K562 (cell line): ENCODE measurements at regions not wholly inside any gene's neighbourhood (a gene's known extent, or its start where the extent isn't known, plus 50 kb on each side); places are given as distances from the start of the nearest gene placed in this dataset.

Experiments
- ATAC-seq: fragments of 200-7000 bp; cut with Tn5 transposase; 3 replicates; pipeline ENCODE4 v1.9.1; 2020; ENCODE audit warnings: moderate library complexity
- BruUV-seq: library from RNA; stranded (reverse); fragments of 400-500 nt; replicated peaks from 2 replicates; lab custom pipeline; 2021; lab: Mats Ljungman, UMichigan
- CTCF ChIA-PET: fragments of 300-600 bp; formaldehyde crosslinking; extraction: SDS; loops from one replicate; lab custom pipeline; 2021; ENCODE audit warnings: low intra/inter-chr PET ratio; lab: Yijun Ruan, JAX
- POLR2A ChIA-PET: fragments of 300-600, 350-650 bp; sonication (Branson Sonifier 250); formaldehyde crosslinking; extraction: SDS; loops from one replicate; lab custom pipeline; 2021; ENCODE audit warnings: antibody characterized with exemption, inconsistent platforms; lab: Yijun Ruan, JAX
- DNase-seq, 4 experiments: peaks; one replicate each; pipeline versions ENCODE4 v3.0.0 to v3.0.0-alpha.2; 2011 to 2018; ENCODE audit warnings: low spot score in 3 of 4, mixed read lengths in 3 of 4; ENCODE audit errors: extremely low read depth in 1 of 4
- FAIRE-seq: peaks from 2 replicates; lab custom pipeline; 2011; peaks lifted over from hg19 to GRCh38; lab: Jason Lieb, UNC
- H2AFZ ChIP-seq: 2 replicates; pipeline ENCODE4 v1.6.0; 2011; ENCODE audit warnings: low read depth, low read length, control low read depth, inconsistent platforms
- H3K27ac ChIP-seq: fragments of 200-600 bp; 3 replicates; pipeline ENCODE4 v1.8.0; 2011; ENCODE audit warnings: low read depth, mild to moderate bottlenecking, control low read depth, inconsistent platforms, low read length, moderate library complexity, mixed read lengths; ENCODE audit errors: extremely low read depth
- H3K27me3 ChIP-seq, 2 experiments: fragments of 300-600 bp in 1 of 2; 2 replicates in 1 of 2; 3 replicates in 1 of 2; pipeline versions ENCODE4 v1.6.0 to v1.8.0; 2011; ENCODE audit warnings: inconsistent platforms in 2 of 2, low read length in 2 of 2, mild to moderate bottlenecking in 1 of 2, mixed read lengths in 1 of 2, moderate library complexity in 1 of 2; ENCODE audit not compliant: control insufficient read depth in 2 of 2, insufficient read depth in 2 of 2
- H3K36me3 ChIP-seq: fragments of 300-600 bp; 3 replicates; pipeline ENCODE4 v1.8.0; 2011; ENCODE audit warnings: mild to moderate bottlenecking, low read length, inconsistent platforms; ENCODE audit not compliant: control insufficient read depth, insufficient read depth
- H3K4me1 ChIP-seq, 2 experiments: fragments of 200-600 bp in 1 of 2; replicated peaks in 1 of 2; 2 replicates in 1 of 2; 3 replicates in 1 of 2; pipeline versions ENCODE4 v1.5.1 to v1.8.0; 2011; ENCODE audit warnings: inconsistent platforms in 2 of 2, low read length in 2 of 2, mild to moderate bottlenecking in 1 of 2, mixed read lengths in 1 of 2, moderate library complexity in 1 of 2; ENCODE audit not compliant: control insufficient read depth in 2 of 2, insufficient read depth in 2 of 2
- H3K4me2 ChIP-seq: 2 replicates; pipeline ENCODE4 v1.6.1; 2011; ENCODE audit warnings: low read length, control low read depth, inconsistent platforms, mixed read lengths; ENCODE audit not compliant: insufficient read depth
- H3K4me3 ChIP-seq: fragments of 200-600 bp; sonication (generic), shearing (Covaris generic); 2 replicates; pipeline ENCODE4 v1.5.1; 2016; ENCODE audit warnings: control low read depth, inconsistent platforms
- H3K79me2 ChIP-seq: fragments of 200-600 bp; 3 replicates; pipeline ENCODE4 v1.8.0; 2011; ENCODE audit warnings: low read length, inconsistent platforms; ENCODE audit not compliant: control insufficient read depth, insufficient read depth
- H3K9ac ChIP-seq, 2 experiments: 2 replicates each; pipeline versions ENCODE4 v1.6.0 to v1.6.1; 2011; ENCODE audit warnings: low read depth in 2 of 2, low read length in 2 of 2, control low read depth in 1 of 2, inconsistent platforms in 1 of 2, mild to moderate bottlenecking in 1 of 2, mixed read lengths in 1 of 2; ENCODE audit not compliant: insufficient read depth in 1 of 2
- H3K9me1 ChIP-seq: one replicate; pipeline ENCODE4 v1.6.0; 2011; ENCODE audit warnings: inconsistent platforms, mild to moderate bottlenecking, low read length, moderate library complexity; ENCODE audit not compliant: control insufficient read depth, insufficient read depth
- H3K9me3 ChIP-seq: replicated peaks from 2 replicates; pipeline ENCODE4 v1.5.1; 2011; ENCODE audit warnings: low read depth, low read length, inconsistent platforms; ENCODE audit not compliant: control insufficient read depth, insufficient read depth
- H4K20me1 ChIP-seq: replicated peaks from 2 replicates; pipeline ENCODE4 v1.6.1; 2011; ENCODE audit warnings: low read length, inconsistent platforms, mixed read lengths; ENCODE audit not compliant: control insufficient read depth, insufficient read depth
- CEBPZ ChIP-seq: fragments of 150-350 bp; IDR thresholded peaks from 2 replicates; pipeline ENCODE4 v1.6.1; 2014; ENCODE audit warnings: low read depth, mild to moderate bottlenecking, low read length, borderline replicate concordance
- ELF2 ChIP-seq: fragments of 250-450 bp; sonication (Bioruptor Pico); IDR thresholded peaks from 2 replicates; pipeline ENCODE4 v1.5.0; 2021; ENCODE audit warnings: mild to moderate bottlenecking
- HDAC6 ChIP-seq: IDR thresholded peaks from 2 replicates; pipeline ENCODE4 v1.6.1; 2012; ENCODE audit warnings: low read depth, mild to moderate bottlenecking, control low read depth, inconsistent platforms, low read length, moderate library complexity
- HNRNPL ChIP-seq: fragments of 200-400 bp; formaldehyde crosslinking; IDR thresholded peaks from 2 replicates; pipeline ENCODE4 v1.6.1; 2017; ENCODE audit warnings: low read depth, mild to moderate bottlenecking, low read length
- MAFF ChIP-seq: IDR thresholded peaks from 2 replicates; pipeline ENCODE4 v1.6.1; 2012; ENCODE audit warnings: low read length, improper control_type of control experiment
- POLR3A ChIP-seq: IDR thresholded peaks from 2 replicates; pipeline ENCODE4 v1.6.1; 2011; ENCODE audit warnings: borderline replicate concordance, mild to moderate bottlenecking, moderate library complexity; ENCODE audit not compliant: insufficient read length, insufficient read depth; ENCODE audit errors: extremely low read depth
- PREB ChIP-seq: sonication (generic); formaldehyde crosslinking; IDR thresholded peaks from 2 replicates; pipeline ENCODE4 v1.8.1; 2023; ENCODE audit warnings: mild to moderate bottlenecking, missing genetic modification reagents
- SNAPC5 ChIP-seq: fragments of 250-450 bp; sonication (Bioruptor Pico); IDR thresholded peaks from 2 replicates; pipeline ENCODE4 v1.8.0; 2021; ENCODE audit warnings: moderate library complexity, mild to moderate bottlenecking, inconsistent platforms
- TFAP4 ChIP-seq: sonication (generic); formaldehyde crosslinking; IDR thresholded peaks from 2 replicates; pipeline ENCODE4 v1.8.0; 2022; ENCODE audit warnings: missing genetic modification reagents, mild to moderate bottlenecking, moderate library complexity, borderline replicate concordance
- ZBTB11 ChIP-seq, 3 experiments: fragments of 200-800 bp in 1 of 3; fragments of 250-450 bp in 1 of 3; fragments of 450-650 bp in 1 of 3; sonication (Bioruptor Pico) in 1 of 3; sonication (Bioruptor generic) in 1 of 3; formaldehyde crosslinking in 1 of 3; IDR thresholded peaks; 2 replicates each; pipeline versions ENCODE4 v1.6.1 to v1.8.0; 2016 to 2022; ENCODE audit warnings: mild to moderate bottlenecking in 2 of 3, missing genetic modification characterization in 2 of 3, missing compliant biosample characterization in 1 of 3, moderate library complexity in 1 of 3
- ZNF431 ChIP-seq: sonication (generic); formaldehyde crosslinking; IDR thresholded peaks from 2 replicates; pipeline ENCODE4 v1.8.0; 2022; ENCODE audit warnings: mild to moderate bottlenecking, missing genetic modification reagents
- ZNF668 ChIP-seq: fragments of 250-450 bp; sonication (Bioruptor Pico); IDR thresholded peaks from 2 replicates; pipeline ENCODE4 v1.8.0; 2022; ENCODE audit warnings: mild to moderate bottlenecking, inconsistent platforms
- ZNF75A ChIP-seq: fragments of 450-650 bp; formaldehyde crosslinking; IDR thresholded peaks from 2 replicates; pipeline ENCODE4 v1.4.0; 2020; ENCODE audit warnings: mild to moderate bottlenecking
- ZNF79 ChIP-seq: fragments of 250-450 bp; sonication (Bioruptor Pico); IDR thresholded peaks from 2 replicates; pipeline ENCODE4 v1.4.0; 2020; ENCODE audit warnings: low read depth, mild to moderate bottlenecking, moderate library complexity
- WGBS: fragments of 100-300 bp; shearing (Covaris generic); methylation state at CpG from one replicate; pipeline ENCODE4 v1.1.6; 2016; ENCODE audit warnings: low coverage, mixed read lengths; ENCODE audit not compliant: insufficient coverage; ENCODE audit errors: missing lambda C conversion rate; 5-methylcytosine and 5-hydroxymethylcytosine counted together
- in situ Hi-C: fragments of 300-500 bp; cut with MboI; formaldehyde crosslinking; loops from 4 replicates; pipeline ENCODE4 v1.15.0; 2018; ENCODE audit warnings: inconsistent platforms, mixed read lengths
- intact Hi-C: fragments of 100-400 bp; cut with micrococcal nuclease; formaldehyde crosslinking; loops from 2 replicates; pipeline ENCODE4 v1.14.2; 2022

- CTCF ChIA-PET: no interaction called here
- FAIRE-seq: no peak
- no peaks in the 10 kb centered on the region for H3K27me3 ChIP-seq
- H3K9me1 ChIP-seq: no peaks in the 10 kb centered on the region
- POLR2A ChIA-PET: no interaction called here
- BruUV-seq: no TSS peak
- H2AFZ ChIP-seq: no peak overlapping the region
- H3K4me2 ChIP-seq: no peak overlapping the region
- H3K79me2 ChIP-seq: no peaks in the 10 kb centered on the region
- no peak for ATAC-seq
- H3K9ac ChIP-seq: no peak overlapping the region
- no peaks in the 10 kb centered on the region for H3K9me3 ChIP-seq
- H3K4me1 ChIP-seq: no peaks in the 10 kb centered on the region
- no peaks in the 10 kb centered on the region for H4K20me1 ChIP-seq
- no peak for DNase-seq
- in situ Hi-C loops: no loop called here
- TF ChIP-seq ZNF79 (CRISPR knock-in tag) (no peak), MAFF (no peak), POLR3A (no peak), CEBPZ (no peak), HDAC6 (no peak), ZNF668 (CRISPR knock-in tag) (no peak), HNRNPL (no peak), ZNF75A (CRISPR knock-in tag) (no peak), SNAPC5 (no peak), ZNF431 (CRISPR knock-in tag) (no peak), PREB (no peak), ELF2 (CRISPR knock-in tag) (no peak), TFAP4 (CRISPR knock-in tag) (no peak), ZBTB11 (CRISPR knock-in tag; IDR thresholded peaks at IDR 0.05) (no peak)
- TF ChIP-seq, all 486 proteins: peak for 0
- intact Hi-C loops: no loop called here
- WGBS: 0% methylated on average over 5 of the region's 5 CpGs
- no peak overlapping the region for H3K27ac ChIP-seq
- no peak overlapping the region for H3K4me3 ChIP-seq
- H3K36me3 ChIP-seq: no peaks in the 10 kb centered on the region
Observed at GRCh38 chrX:87755493-87755892, 237.9 kb downstream of the KLHL4 start.
